ENCODE measurements at regions not wholly inside any gene's neighbourhood (a gene's known extent, or its start where the extent isn't known, plus 50 kb on each side); places are given as distances from the start of the nearest gene placed in this dataset.

DNA sequence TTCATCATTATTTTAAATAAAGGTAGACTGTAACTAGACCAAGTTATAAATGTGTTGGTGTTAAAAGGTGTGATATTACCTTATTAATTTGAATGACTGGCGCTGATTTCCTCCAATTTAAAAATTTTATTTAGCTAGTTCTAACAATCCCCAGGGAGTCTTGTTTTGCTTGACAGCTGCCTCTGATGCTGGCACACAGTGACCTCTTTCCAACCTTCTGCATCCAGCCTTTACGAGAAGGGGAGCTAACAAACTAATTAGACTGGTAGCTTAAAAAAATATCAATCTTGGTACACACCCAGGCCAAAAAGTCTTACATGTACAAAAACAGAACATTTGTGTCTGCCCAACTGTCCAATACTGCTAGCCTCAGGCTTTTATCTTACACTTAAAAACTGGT, 51.8 kb upstream of the ENPEP start:
- H3K36me3 ChIP-seq (replicated peaks in 1 of 2; ENCODE audit: insufficient read depth in 1 of 2, low read depth in 2 of 2): no peaks in the 10 kb centered on the region
- no peak overlapping the region for H3K4me3 ChIP-seq
- ATAC-seq (no peak), DNase-seq (no peak)
- intact Hi-C loops (cut with DNase I): no loop called here
- TF ChIP-seq POLR2A (IDR thresholded peaks at IDR 0.05): no peak
- TF ChIP-seq, protein P1, sequence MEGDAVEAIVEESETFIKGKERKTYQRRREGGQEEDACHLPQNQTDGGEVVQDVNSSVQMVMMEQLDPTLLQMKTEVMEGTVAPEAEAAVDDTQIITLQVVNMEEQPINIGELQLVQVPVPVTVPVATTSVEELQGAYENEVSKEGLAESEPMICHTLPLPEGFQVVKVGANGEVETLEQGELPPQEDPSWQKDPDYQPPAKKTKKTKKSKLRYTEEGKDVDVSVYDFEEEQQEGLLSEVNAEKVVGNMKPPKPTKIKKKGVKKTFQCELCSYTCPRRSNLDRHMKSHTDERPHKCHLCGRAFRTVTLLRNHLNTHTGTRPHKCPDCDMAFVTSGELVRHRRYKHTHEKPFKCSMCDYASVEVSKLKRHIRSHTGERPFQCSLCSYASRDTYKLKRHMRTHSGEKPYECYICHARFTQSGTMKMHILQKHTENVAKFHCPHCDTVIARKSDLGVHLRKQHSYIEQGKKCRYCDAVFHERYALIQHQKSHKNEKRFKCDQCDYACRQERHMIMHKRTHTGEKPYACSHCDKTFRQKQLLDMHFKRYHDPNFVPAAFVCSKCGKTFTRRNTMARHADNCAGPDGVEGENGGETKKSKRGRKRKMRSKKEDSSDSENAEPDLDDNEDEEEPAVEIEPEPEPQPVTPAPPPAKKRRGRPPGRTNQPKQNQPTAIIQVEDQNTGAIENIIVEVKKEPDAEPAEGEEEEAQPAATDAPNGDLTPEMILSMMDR (IDR thresholded peaks at IDR 0.05): no peak
- no peaks in the 10 kb centered on the region for H3K27me3 ChIP-seq
- no peaks in the 10 kb centered on the region for H3K9me3 ChIP-seq
- H3K27ac ChIP-seq: no peak overlapping the region
- WGBS, 2 donors: 31 to 47% methylated on average over 2 of the region's 2 CpGs
- no peaks in the 10 kb centered on the region for H3K4me1 ChIP-seq

DNA sequence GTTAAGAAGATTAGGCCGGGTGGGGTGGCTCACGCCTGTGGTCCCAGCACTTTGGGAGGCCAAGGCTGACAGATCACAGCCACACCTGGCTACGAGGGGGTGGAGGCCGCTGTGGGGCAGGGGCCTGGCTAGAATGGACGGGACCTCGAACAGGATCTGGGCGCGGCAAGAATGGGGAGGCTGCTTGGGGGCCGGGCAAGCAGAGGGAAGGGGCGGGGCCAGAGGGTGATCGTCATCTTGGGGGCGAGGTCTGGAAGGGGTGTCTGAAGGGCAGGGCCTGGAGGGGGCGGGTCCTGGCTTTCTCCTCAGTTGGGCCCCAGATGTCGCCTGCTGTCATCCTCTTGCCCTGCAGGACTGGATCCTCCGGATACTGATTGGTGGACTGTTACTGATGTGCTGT, 57.3 kb upstream of the ENPEP start:
- Histone ChIP-seq H3K4me1 (no peaks in the 10 kb centered on the region), H3K27ac (no peak overlapping the region), H3K36me3 (replicated peaks in 1 of 2; ENCODE audit: insufficient read depth in 1 of 2, low read depth in 2 of 2) (no peaks in the 10 kb centered on the region), H3K4me3 (no peak overlapping the region), H3K27me3 (no peaks in the 10 kb centered on the region), H3K9me3 (no peaks in the 10 kb centered on the region)
- DNase-seq: no peak
- ATAC-seq: no peak
- 72 to 75% methylated on average over 12 to 14 of the region's 15 CpGs for WGBS, 2 donors
- intact Hi-C loops (cut with DNase I): no loop called here
- TF ChIP-seq, protein P1 (IDR thresholded peaks at IDR 0.05): no peak
- TF ChIP-seq POLR2A (IDR thresholded peaks at IDR 0.05): no peak

DNA sequence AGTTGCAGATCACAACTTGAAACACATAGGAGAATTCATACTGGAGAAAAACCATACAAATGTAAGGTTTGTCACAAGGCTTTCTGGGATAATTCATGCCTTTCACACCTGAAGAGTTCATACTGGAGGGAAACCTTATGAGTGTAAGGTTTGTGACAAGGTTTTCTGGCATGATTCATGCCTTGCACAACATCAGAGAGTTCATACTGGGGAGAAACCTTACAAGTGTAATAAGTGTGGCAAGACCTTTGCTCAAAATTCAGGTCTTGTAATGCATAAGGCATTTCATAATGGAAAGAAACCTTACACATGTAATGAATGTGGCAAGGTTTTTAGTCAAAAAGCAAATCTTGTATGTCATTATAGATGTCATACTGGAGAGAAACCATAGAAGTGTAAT, 58.8 kb upstream of the ENPEP start:
- ATAC-seq: no peak
- no peaks in the 10 kb centered on the region for H3K27me3 ChIP-seq
- intact Hi-C loops (cut with DNase I): no loop called here
- no peak overlapping the region for H3K4me3 ChIP-seq
- H3K27ac ChIP-seq: no peak overlapping the region
- H3K36me3 ChIP-seq (replicated peaks in 1 of 2; ENCODE audit: insufficient read depth in 1 of 2, low read depth in 2 of 2): no peaks in the 10 kb centered on the region
- TF ChIP-seq, protein P1 (IDR thresholded peaks at IDR 0.05): no peak
- no peak for TF ChIP-seq POLR2A (IDR thresholded peaks at IDR 0.05)
- H3K9me3 ChIP-seq: no peaks in the 10 kb centered on the region
- no peaks in the 10 kb centered on the region for H3K4me1 ChIP-seq
- DNase-seq: no peak

DNA sequence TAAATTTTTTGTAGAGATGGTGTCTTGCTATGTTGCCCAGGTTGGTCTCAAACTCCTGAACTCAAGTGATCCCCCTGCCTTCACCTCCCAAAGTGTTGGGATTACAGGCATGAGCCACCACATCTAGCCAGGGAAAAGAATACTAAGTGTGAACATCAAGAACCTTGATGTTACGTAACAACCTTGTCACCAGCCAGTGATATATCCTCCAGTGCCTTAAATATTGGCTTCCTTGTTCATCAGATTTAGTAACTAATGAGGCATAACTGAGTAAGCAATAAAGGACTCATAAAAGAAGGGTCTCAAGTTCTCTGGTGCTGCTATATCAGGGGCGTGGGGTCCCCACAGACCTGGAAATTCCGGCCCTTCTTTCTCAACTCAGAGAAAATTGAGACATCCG, 60.5 kb upstream of the ENPEP start:
- H3K4me1 ChIP-seq: no peaks in the 10 kb centered on the region
- no peak overlapping the region for H3K4me3 ChIP-seq
- H3K27me3 ChIP-seq: no peaks in the 10 kb centered on the region
- no peak for ATAC-seq
- H3K27ac ChIP-seq: no peak overlapping the region
- DNase-seq: no peak
- 79 to 85% methylated on average over 4 of the region's 4 CpGs for WGBS, 2 donors
- TF ChIP-seq, protein P1 (IDR thresholded peaks at IDR 0.05): no peak
- no peak for TF ChIP-seq POLR2A (IDR thresholded peaks at IDR 0.05)
- intact Hi-C loops (cut with DNase I): no loop called here
- no peaks in the 10 kb centered on the region for H3K9me3 ChIP-seq
- no peaks in the 10 kb centered on the region for H3K36me3 ChIP-seq (replicated peaks in 1 of 2; ENCODE audit: insufficient read depth in 1 of 2, low read depth in 2 of 2)

DNA sequence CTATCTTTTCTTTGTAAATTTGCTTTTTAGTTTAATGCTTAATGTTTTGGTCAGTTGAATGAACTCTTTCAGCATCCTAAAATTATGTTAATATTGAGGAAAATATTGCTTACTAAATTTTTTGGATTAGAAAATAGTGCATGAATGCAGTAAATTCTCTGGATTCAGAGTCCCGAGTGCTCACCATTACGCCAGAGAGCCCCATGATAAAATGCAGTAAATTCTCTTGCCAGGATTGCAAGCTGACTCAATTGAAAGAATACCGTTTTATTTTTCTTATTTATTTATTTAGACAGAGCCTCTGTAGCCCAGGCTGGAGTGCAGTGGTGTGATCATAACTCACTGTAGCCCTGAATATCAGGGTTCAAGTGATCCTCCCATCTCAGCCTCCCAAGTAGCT, 60.9 kb upstream of the ENPEP start:
- intact Hi-C loops (cut with DNase I): no loop called here
- ATAC-seq (no peak), DNase-seq (no peak)
- TF ChIP-seq, protein P1 (IDR thresholded peaks at IDR 0.05): no peak
- TF ChIP-seq POLR2A (IDR thresholded peaks at IDR 0.05): no peak
- 59 to 73% methylated on average over 3 of the region's 3 CpGs for WGBS, 2 donors
- Histone ChIP-seq H3K4me3 (no peak overlapping the region), H3K27me3 (no peaks in the 10 kb centered on the region), H3K9me3 (no peaks in the 10 kb centered on the region), H3K36me3 (replicated peaks in 1 of 2; ENCODE audit: insufficient read depth in 1 of 2, low read depth in 2 of 2) (no peaks in the 10 kb centered on the region), H3K27ac (no peak overlapping the region), H3K4me1 (no peaks in the 10 kb centered on the region)
